Middle frontal gyrus (tissue), 1 donor: ENCODE measurements at regions not wholly inside any gene's neighbourhood (a gene's known extent, or its start where the extent isn't known, plus 50 kb on each side); places are given as distances from the start of the nearest gene placed in this dataset.

ENCODE experiments used
- DNase-seq: peaks from one replicate; pipeline ENCODE4 v3.0.0-alpha.2; 2015; ENCODE audit warnings: low spot score; ENCODE audit errors: extremely low spot score

DNA sequence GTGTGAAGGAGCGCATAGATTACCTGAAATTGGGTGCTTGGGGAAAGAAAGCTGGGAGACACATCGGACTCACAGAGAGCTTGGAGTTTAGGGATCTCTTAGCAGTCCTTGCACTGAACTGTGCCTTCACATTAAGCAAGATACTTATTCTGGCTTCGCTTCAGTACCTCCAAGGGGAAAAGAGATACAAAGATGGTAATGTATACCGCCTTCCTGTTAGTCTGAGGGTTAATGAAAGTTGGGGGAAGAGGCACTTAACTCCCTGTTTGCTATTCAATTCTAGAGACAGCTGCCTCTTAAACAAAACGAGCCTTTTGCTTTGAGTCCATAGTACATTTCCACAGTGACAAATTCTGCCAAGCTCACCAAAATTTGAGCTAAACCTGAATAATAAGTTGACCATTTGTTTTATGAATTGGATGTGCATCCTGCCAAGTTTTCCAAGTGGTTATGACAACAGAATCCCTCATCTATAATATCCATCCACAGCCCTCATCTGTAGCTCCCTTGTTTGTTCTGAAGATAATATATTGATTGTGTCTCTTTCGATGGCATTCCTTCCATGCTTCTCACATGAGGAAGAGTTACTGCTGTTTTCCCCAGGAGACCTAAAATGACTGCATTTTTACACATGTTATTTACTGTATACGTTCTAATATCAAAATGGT is 287.1 kb upstream of the ATP5MC3 start:
- DNase-seq, result no peak

DNA sequence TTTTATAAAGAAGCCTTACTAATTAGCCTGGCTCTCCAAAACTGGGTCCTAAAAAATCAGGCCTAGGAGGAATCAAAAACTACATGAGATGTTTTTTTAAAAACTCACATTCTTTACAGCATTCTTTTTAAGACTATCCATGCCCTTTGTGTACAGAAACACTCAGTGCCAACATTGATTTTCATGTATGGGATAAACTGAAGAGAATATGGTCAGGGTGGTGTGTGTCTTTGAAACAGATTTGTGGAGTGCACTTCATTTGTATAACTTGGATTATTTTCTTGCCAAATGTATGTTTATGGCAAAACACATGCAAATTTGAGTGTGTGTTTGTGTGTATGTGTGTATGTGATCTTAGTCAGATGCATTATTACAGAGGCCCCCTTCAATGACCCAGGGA is 283.6 kb upstream of the ATP5MC3 start:
- no peak for DNase-seq

- DNase-seq, result no peak
Observed at GRCh38 chr2:175464311-175464670, 282.8 kb upstream of the ATP5MC3 start.

- no peak for DNase-seq
Observed at GRCh38 chr2:175463589-175464310, 282.2 kb upstream of the ATP5MC3 start.

DNA sequence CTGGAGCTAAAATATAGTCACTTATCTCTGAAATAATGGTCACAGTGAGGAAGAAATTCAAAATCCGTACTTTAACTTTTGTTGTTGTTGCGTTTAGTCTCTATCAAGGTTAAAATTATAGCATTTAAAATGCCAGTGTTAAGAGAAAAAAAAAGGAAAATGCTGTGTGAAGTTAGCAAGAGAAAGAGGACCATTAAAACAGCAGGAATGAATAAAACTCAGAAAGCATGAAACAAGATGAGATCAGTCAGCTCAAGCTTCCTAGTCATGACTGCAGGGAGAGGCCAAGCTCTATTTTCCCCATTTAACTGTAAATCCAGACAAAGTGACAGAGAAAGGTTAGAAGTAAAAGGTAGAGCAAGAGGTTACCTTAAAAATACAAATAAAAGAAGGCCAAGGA is 281.7 kb upstream of the ATP5MC3 start:
- no peak for DNase-seq

- DNase-seq, result no peak
Observed at GRCh38 chr2:175462246-175462645, 280.7 kb upstream of the ATP5MC3 start.

GRCh38 chr2:175461839-175462238 is 280.3 kb upstream of the ATP5MC3 start:
- DNase-seq, result no peak

GRCh38 chr2:175457895-175458448 is 276.5 kb upstream of the ATP5MC3 start:
- DNase-seq, result no peak

DNA sequence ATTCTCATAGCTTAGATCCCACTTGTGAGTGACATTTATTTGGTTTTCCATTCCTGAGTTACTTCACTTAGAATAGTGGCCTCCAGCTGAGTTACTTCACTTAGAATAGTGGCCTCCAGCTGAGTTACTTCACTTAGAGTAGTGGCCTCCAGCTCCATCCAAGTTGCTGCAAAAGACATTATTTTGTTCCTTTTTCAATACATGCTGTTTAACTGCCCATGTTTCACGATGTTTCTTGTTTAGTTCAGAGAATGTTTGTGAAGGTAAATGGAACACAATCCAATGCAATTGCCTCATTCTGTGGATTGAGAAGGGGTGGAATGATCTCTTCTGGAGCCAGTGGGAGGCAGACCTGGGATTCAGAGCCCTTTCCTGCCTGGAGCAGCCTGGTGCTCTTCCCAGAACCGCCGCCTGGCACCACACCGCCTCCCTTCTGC is 273.5 kb upstream of the ATP5MC3 start:
- DNase-seq, result no peak

DNA sequence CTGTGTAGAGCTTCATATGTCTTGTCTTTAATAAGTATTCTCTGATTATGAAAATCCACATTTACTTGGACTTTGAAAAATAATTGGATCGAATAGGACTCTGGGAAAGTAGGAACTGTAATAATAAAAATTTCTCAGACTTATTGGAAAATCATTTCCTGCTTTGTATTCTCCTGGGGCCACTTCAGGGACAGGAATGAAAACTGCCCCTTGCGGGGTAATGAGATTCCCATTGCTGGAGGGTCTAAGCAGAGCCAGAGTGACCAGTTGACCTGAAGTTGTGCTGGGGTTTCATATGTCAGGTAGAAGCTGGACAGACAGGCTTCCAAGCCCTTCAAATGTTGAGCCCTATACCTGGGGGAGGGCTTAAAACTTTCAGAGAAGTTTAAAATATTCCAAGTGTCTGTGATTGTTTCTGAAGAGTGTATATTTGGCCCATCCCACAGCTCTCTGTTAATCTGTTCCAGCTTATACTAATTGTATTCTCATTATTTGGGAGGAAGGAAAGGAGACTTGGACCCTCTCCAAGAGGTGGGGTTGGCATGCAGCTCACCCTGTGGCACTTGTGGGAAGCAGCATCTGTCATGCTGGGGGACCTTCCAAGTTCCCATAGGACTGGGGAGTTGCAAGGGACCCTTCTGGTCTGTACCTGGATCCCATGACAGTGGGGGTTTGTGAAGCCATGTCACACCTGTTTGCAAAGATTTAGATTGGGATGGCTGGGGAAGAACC is 268.7 kb upstream of the ATP5MC3 start:
- DNase-seq, result no peak

DNA sequence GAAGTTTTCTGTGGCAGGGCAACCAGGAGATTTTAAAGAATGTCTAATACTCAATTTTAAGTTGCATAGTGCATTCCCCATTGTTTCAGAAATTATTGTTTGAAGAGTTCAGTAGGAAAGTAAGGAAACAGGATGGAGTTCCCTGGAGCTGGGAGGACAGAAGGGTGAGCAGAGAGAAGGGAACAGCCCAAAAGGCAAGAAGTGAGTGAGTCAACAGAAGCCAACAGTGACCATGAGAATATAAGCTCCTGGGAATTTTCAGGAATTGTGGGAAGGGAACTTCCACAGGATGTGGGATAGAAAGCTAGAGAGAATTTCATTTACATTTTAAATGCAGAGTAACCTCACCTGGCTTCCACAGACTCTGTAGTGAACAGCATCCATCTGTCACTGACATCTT is 268.1 kb upstream of the ATP5MC3 start:
- no peak for DNase-seq

GRCh38 chr2:175446201-175446600 is 264.7 kb upstream of the ATP5MC3 start:
- no peak for DNase-seq

DNA sequence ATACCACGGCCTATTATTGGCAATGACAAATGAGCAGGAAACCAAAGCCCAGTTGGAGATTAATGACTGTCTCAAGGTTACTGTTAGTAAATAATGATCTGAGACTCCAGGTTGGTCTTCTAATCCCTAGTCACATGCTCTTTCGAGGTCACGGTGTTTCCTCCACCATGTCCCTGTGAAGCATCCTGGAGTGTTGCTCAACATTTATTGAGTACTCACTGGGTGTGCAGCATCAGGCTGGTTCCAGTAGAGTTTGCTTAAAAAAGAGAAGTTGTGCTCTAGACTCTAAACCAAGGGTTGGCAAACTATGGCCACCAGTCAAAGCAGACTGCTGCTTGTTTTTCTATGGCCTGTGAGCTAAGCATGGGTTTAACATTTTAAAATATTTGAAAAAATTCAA is 263.8 kb upstream of the ATP5MC3 start:
- DNase-seq, result no peak

- DNase-seq, result no peak
Observed at GRCh38 chr2:175442441-175442840, 260.9 kb upstream of the ATP5MC3 start.

GRCh38 chr2:175441181-175441761 is 259.8 kb upstream of the ATP5MC3 start:
- no peak for DNase-seq

- no peak for DNase-seq
Observed at GRCh38 chr2:175439416-175439815, 257.9 kb upstream of the ATP5MC3 start.

GRCh38 chr2:175437167-175437566 is 255.7 kb upstream of the ATP5MC3 start:
- no peak for DNase-seq

- DNase-seq, result no peak
Observed at GRCh38 chr2:175436076-175436475, 254.6 kb upstream of the ATP5MC3 start.

- DNase-seq, result no peak
Observed at GRCh38 chr2:175435012-175435411, 253.5 kb upstream of the ATP5MC3 start.

GRCh38 chr2:175432793-175433192 is 251.3 kb upstream of the ATP5MC3 start:
- DNase-seq, result no peak

DNA sequence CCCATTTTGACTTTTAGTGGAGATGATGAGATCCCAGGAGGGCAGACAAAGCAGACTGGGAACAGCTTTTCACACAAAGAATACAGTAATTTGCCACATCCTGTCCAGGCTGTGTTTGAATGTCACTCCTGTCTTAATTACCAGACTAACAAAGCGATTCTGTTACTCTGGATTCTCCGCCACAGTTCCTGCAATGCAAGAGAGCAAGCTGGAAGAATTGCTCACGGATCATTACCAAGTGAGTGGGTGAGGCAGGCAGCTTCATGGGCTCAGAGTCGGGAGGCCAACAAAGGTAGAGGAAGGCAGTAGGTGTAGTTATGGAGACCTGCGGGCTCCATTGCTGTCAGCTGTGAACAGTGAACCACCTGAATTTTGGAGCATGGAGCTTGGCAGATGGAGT is 250.5 kb upstream of the ATP5MC3 start:
- no peak for DNase-seq
